Adrenal gland (tissue), 9 donors: ENCODE measurements at regions not wholly inside any gene's neighbourhood (a gene's known extent, or its start where the extent isn't known, plus 50 kb on each side); places are given as distances from the start of the nearest gene placed in this dataset.

ENCODE experiments used
- DNase-seq, 7 donors: peaks; one replicate each; pipeline ENCODE4 v3.0.0-alpha.2; 2019 to 2020
- H3K27ac ChIP-seq, 5 donors: fragments of 200-600 bp; sonication (generic) in 4 of 5; 1 replicate in 3 of 5; 2 replicates in 2 of 5; pipeline versions ENCODE4 v1.5.1 to v1.8.0; 2016 to 2020; ENCODE audit warnings: mild to moderate bottlenecking in 1 of 5
- H3K27me3 ChIP-seq: fragments of 200-600 bp; 2 replicates; pipeline ENCODE4 v1.8.0; 2021
- H3K36me3 ChIP-seq, 2 donors: fragments of 200-600 bp; replicated peaks in 1 of 2; 1 replicate in 1 of 2; 2 replicates in 1 of 2; pipeline versions ENCODE4 v1.5.1 to v1.8.0; 2018 to 2022
- H3K4me1 ChIP-seq, 2 donors: fragments of 200-600 bp; replicated peaks in 1 of 2; 1 replicate in 1 of 2; 2 replicates in 1 of 2; pipeline versions ENCODE4 v1.5.1 to v1.8.0; 2018 to 2021
- H3K4me3 ChIP-seq, 4 donors: fragments of 200-600 bp; sonication (generic) in 3 of 4; one replicate each; pipeline ENCODE4 v1.5.1; 2016 to 2018
- H3K9me3 ChIP-seq, 3 donors: fragments of 200-600 bp; sonication (generic) in 1 of 3; replicated peaks in 1 of 3; 1 replicate in 2 of 3; 2 replicates in 1 of 3; pipeline versions ENCODE4 v1.5.1 to v1.8.0; 2016 to 2021
- POLR2A ChIP-seq, 2 donors: fragments of 450-650 bp; IDR thresholded peaks; one replicate each; pipeline ENCODE4 v1.6.1; 2017; ENCODE audit warnings: antibody characterized with exemption in 2 of 2, mild to moderate bottlenecking in 2 of 2, moderate library complexity in 1 of 2
- whole genome bisulfite sequencing, 4 donors: extraction: QIAGEN DNeasy Blood & Tissue Kit in 2 of 4; methylation state at CpG; one replicate each; pipeline versions ENCODE4 v1.1.5 to v1.1.7; 2013 to 2017; 5-methylcytosine and 5-hydroxymethylcytosine counted together
- intact Hi-C, 2 donors: fragments of 100-400 bp; cut with DNase I; formaldehyde crosslinking; loops; one replicate each; pipeline versions ENCODE4 v1.14.1 to v1.15.0; 2022 to 2023
- TF ChIP-seq, protein P1 (sequence below), 6 experiments: fragments of 450-650 bp in 4 of 6; fragments of 200-600 bp in 2 of 6; sonication (generic) in 1 of 6; IDR thresholded peaks; 1 replicate in 5 of 6; 2 replicates in 1 of 6; pipeline versions ENCODE4 v1.5.1 to v1.8.0; 2016 to 2021; ENCODE audit warnings: antibody characterized with exemption in 6 of 6, mild to moderate bottlenecking in 2 of 6, moderate library complexity in 1 of 6
- donor health status: healthy with polysubstance abuse.
- donor health status: Bipolar disorder and iron deficiency.
- donor health status: DM: yes; HTN: yes; CAD: no.
- donor health status: DM: no; HTN: no; CAD: no.
- donor health status: DM: no; HTN: no; CAD: no.

DNA sequence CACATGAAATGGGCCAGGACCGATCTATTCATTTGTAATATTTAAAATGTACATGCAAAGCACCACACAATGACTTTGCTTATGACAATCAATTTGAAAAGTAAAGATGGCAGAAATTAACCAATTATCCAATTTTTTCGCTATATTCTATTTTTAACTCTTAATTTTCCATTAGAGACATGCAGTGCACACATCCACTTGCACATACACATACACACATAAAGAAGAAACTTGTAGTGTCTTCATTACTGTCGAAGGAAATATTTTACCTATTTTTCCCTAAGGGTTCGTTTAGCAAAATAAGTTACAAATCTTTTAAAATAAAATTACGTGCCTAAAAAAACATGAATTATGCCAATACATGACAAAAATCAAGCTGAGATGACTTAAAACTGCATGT lies 194.3 kb upstream of the MDFIC2 start:
- intact Hi-C loops, result no loop called here
- TF ChIP-seq POLR2A (IDR thresholded peaks at IDR 0.05), result no peak
- TF ChIP-seq, protein P1, sequence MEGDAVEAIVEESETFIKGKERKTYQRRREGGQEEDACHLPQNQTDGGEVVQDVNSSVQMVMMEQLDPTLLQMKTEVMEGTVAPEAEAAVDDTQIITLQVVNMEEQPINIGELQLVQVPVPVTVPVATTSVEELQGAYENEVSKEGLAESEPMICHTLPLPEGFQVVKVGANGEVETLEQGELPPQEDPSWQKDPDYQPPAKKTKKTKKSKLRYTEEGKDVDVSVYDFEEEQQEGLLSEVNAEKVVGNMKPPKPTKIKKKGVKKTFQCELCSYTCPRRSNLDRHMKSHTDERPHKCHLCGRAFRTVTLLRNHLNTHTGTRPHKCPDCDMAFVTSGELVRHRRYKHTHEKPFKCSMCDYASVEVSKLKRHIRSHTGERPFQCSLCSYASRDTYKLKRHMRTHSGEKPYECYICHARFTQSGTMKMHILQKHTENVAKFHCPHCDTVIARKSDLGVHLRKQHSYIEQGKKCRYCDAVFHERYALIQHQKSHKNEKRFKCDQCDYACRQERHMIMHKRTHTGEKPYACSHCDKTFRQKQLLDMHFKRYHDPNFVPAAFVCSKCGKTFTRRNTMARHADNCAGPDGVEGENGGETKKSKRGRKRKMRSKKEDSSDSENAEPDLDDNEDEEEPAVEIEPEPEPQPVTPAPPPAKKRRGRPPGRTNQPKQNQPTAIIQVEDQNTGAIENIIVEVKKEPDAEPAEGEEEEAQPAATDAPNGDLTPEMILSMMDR (IDR thresholded peaks at IDR 0.05), result no peak
- Histone ChIP-seq H3K4me1 (no peaks in the 10 kb centered on the region), H3K27me3 (no peaks in the 10 kb centered on the region), H3K36me3 (no peaks in the 10 kb centered on the region), H3K4me3 (no peak overlapping the region), H3K27ac (no peak overlapping the region), H3K9me3 (no peaks in the 10 kb centered on the region)
- no peak for DNase-seq
- WGBS, 4 donors, result 59 to 69% (median 61%) methylated on average over 5 of the region's 5 CpGs

- intact Hi-C loops, result no loop called here
- WGBS, 4 donors, result 45 to 49% (median 47%) methylated on average over 3 of the region's 3 CpGs
These were observed 189.1 kb upstream of the MDFIC2 start for GRCh38 chr3:70501561-70501960.

GRCh38 chr3:70488816-70489215 lies 176.4 kb upstream of the MDFIC2 start:
- H3K4me3 ChIP-seq, result no peak overlapping the region
- no peaks in the 10 kb centered on the region for H3K4me1 ChIP-seq
- intact Hi-C loops, result no loop called here
- no peaks in the 10 kb centered on the region for H3K36me3 ChIP-seq
- DNase-seq, result no peak
- TF ChIP-seq, protein P1 (IDR thresholded peaks at IDR 0.05), result no peak
- H3K9me3 ChIP-seq, result no peaks in the 10 kb centered on the region
- WGBS, 4 donors, result 38 to 57% (median 51%) methylated on average over 7 of the region's 7 CpGs
- peaks cover 6% of the 10 kb centered on the region for H3K27me3 ChIP-seq
- no peak overlapping the region for H3K27ac ChIP-seq

More at GRCh38 chr3:70501561-70501960, 189.1 kb upstream of the MDFIC2 start:
- no peaks in the 10 kb centered on the region for H3K27me3 ChIP-seq
- no peaks in the 10 kb centered on the region for H3K36me3 ChIP-seq
- H3K27ac ChIP-seq, result no peak overlapping the region
- TF ChIP-seq, protein P1 (IDR thresholded peaks at IDR 0.05), result no peak
- no peak for TF ChIP-seq POLR2A (IDR thresholded peaks at IDR 0.05)
- H3K4me1 ChIP-seq, result no peaks in the 10 kb centered on the region
- DNase-seq, result no peak
- no peak overlapping the region for H3K4me3 ChIP-seq
- no peaks in the 10 kb centered on the region for H3K9me3 ChIP-seq

- peaks cover 6% of the 10 kb centered on the region for H3K27me3 ChIP-seq
- no peak for DNase-seq
- 55 to 69% (median 65%) methylated on average over 5 of the region's 5 CpGs for WGBS, 4 donors
- intact Hi-C loops, result no loop called here
- no peaks in the 10 kb centered on the region for H3K4me1 ChIP-seq
- TF ChIP-seq, protein P1 (IDR thresholded peaks at IDR 0.05), result no peak
- no peak for TF ChIP-seq POLR2A (IDR thresholded peaks at IDR 0.05)
- no peaks in the 10 kb centered on the region for H3K9me3 ChIP-seq
- no peak overlapping the region for H3K4me3 ChIP-seq
- no peak overlapping the region for H3K27ac ChIP-seq
- no peaks in the 10 kb centered on the region for H3K36me3 ChIP-seq
These were observed 175.7 kb upstream of the MDFIC2 start for GRCh38 chr3:70488131-70488530.
